ENCODE measurements at regions not wholly inside any gene's neighbourhood (a gene's known extent, or its start where the extent isn't known, plus 50 kb on each side); places are given as distances from the start of the nearest gene placed in this dataset.

DNA sequence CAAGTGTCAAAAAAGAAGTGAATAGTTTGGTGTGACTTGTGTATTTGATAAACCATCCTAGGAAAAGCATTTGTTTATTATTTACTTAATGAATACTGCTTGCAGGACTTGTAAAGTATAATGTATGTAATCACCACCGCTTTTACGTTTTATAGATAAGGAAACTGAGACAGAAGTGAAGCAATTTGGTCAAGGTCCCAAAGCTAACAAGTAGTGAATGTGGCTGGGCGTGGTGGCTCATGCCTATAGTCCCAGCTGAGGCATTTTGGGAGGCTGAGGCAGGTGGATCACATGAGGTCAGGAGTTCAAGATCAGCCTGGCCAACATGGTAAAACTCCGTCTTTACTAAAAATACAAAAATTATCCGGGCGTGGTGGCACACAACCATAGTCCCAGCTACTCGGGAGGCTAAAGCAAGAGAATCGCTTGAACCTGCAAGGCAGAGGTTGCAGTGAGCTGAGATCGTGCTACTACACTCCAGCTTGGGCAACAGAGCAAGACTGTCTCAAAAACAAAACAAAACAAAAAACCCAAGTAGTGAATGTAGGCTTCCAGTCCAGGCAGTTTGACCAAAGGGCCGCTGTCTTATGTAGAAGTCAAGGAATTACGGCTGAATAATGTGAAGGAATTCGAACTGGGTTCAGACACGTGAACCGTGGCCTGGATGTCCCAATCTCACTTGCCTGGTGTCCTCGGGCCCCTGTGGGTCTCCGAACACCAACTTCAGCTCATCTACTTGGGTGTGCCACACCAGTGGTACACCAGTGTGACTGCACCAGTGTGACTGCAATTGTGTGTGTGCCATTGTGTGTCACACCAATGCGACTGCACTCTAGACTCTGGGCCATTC is 88.3 kb upstream of the MED13L start:
- TF ChIP-seq CTCF (IDR thresholded peaks at IDR 0.05) (no peak), POLR2A (IDR thresholded peaks at IDR 0.05) (no peak)

All from right lobe of liver (tissue), 4 donors.